ENCODE measurements at regions not wholly inside any gene's neighbourhood (a gene's known extent, or its start where the extent isn't known, plus 50 kb on each side); places are given as distances from the start of the nearest gene placed in this dataset.

- DNase-seq (ENCODE audit: low read depth in 2 of 3, low spot score in 2 of 3) = no peak
Observed at GRCh38 chr7:132672200-132672990, 96.1 kb upstream of the PLXNA4 start.

GRCh38 chr7:132666774-132667172, 90.5 kb upstream of the PLXNA4 start:
- no peak for DNase-seq (ENCODE audit: low read depth in 2 of 3, low spot score in 2 of 3)

GRCh38 chr7:132666071-132666773, 90.0 kb upstream of the PLXNA4 start:
- no peak for DNase-seq (ENCODE audit: low read depth in 2 of 3, low spot score in 2 of 3)

GRCh38 chr7:132656846-132657776, 80.8 kb upstream of the PLXNA4 start:
- no peak for DNase-seq (ENCODE audit: low read depth in 2 of 3, low spot score in 2 of 3)

GRCh38 chr7:132656341-132656740, 80.1 kb upstream of the PLXNA4 start:
- no peak for DNase-seq (ENCODE audit: low read depth in 2 of 3, low spot score in 2 of 3)

- DNase-seq (ENCODE audit: low read depth in 2 of 3, low spot score in 2 of 3) = peak in 1 of 3 experiments; percentile 17
Observed at GRCh38 chr7:132655131-132655727, 79.0 kb upstream of the PLXNA4 start.

GRCh38 chr7:132654150-132654549, 77.9 kb upstream of the PLXNA4 start:
- DNase-seq (ENCODE audit: low read depth in 2 of 3, low spot score in 2 of 3) = no peak

- DNase-seq (ENCODE audit: low read depth in 2 of 3, low spot score in 2 of 3) = no peak
Observed at GRCh38 chr7:132653366-132653930, 77.2 kb upstream of the PLXNA4 start.

GRCh38 chr7:132652507-132652906, 76.2 kb upstream of the PLXNA4 start:
- no peak for DNase-seq (ENCODE audit: low read depth in 2 of 3, low spot score in 2 of 3)

- no peak for DNase-seq (ENCODE audit: low read depth in 2 of 3, low spot score in 2 of 3)
Observed at GRCh38 chr7:132650498-132650897, 74.2 kb upstream of the PLXNA4 start.

- DNase-seq (ENCODE audit: low read depth in 2 of 3, low spot score in 2 of 3) = no peak
Observed at GRCh38 chr7:132647311-132647710, 71.0 kb upstream of the PLXNA4 start.

GRCh38 chr7:132646052-132646451, 69.8 kb upstream of the PLXNA4 start:
- DNase-seq (ENCODE audit: low read depth in 2 of 3, low spot score in 2 of 3) = no peak

GRCh38 chr7:132643302-132643701, 67.0 kb upstream of the PLXNA4 start:
- DNase-seq (ENCODE audit: low read depth in 2 of 3, low spot score in 2 of 3) = no peak

- DNase-seq (ENCODE audit: low read depth in 2 of 3, low spot score in 2 of 3) = no peak
Observed at GRCh38 chr7:132641238-132641637, 65.0 kb upstream of the PLXNA4 start.

GRCh38 chr7:132639983-132640382, 63.7 kb upstream of the PLXNA4 start:
- no peak for DNase-seq (ENCODE audit: low read depth in 2 of 3, low spot score in 2 of 3)

- no peak for DNase-seq (ENCODE audit: low read depth in 2 of 3, low spot score in 2 of 3)
Observed at GRCh38 chr7:132638000-132638399, 61.7 kb upstream of the PLXNA4 start.

- no peak for DNase-seq (ENCODE audit: low read depth in 2 of 3, low spot score in 2 of 3)
Observed at GRCh38 chr7:132636581-132636980, 60.3 kb upstream of the PLXNA4 start.

- DNase-seq (ENCODE audit: low read depth in 2 of 3, low spot score in 2 of 3) = no peak
Observed at GRCh38 chr7:132635127-132635526, 58.9 kb upstream of the PLXNA4 start.

GRCh38 chr7:132630834-132631233, 54.6 kb upstream of the PLXNA4 start:
- no peak for DNase-seq (ENCODE audit: low read depth in 2 of 3, low spot score in 2 of 3)

Data from activated CD8-positive, alpha-beta memory T cell treated with anti-CD3 and anti-CD28 coated beads for 48 hours (primary cell).